Endothelial cell of umbilical vein (primary cell): ENCODE measurements at regions not wholly inside any gene's neighbourhood (a gene's known extent, or its start where the extent isn't known, plus 50 kb on each side); places are given as distances from the start of the nearest gene placed in this dataset.

Source experiments
- BruUV-seq: library from RNA; stranded (reverse); fragments of 400-500 nt; replicated peaks from 2 replicates; lab custom pipeline; 2021; lab: Mats Ljungman, UMichigan
- CTCF ChIA-PET: fragments of 300-600, 350-600 bp; sonication (Branson Sonifier 250); formaldehyde crosslinking; loops from one replicate; lab custom pipeline; 2021; ENCODE audit warnings: antibody characterized with exemption, inconsistent platforms; lab: Charles Lee
- POLR2A ChIA-PET: fragments of 300-600, 350-600 bp; sonication (Branson Sonifier 250); formaldehyde crosslinking; loops from one replicate; lab custom pipeline; 2021; ENCODE audit warnings: antibody characterized with exemption, inconsistent platforms; lab: Charles Lee
- DNase-seq: peaks from one replicate; pipeline ENCODE4 v3.0.0-alpha.2; 2011; ENCODE audit warnings: low read depth, low spot score
- FAIRE-seq: peaks from 2 replicates; lab custom pipeline; 2011; peaks lifted over from hg19 to GRCh38; lab: Jason Lieb, UNC
- H2AFZ ChIP-seq: 2 replicates; pipeline ENCODE4 v1.6.0; 2012; ENCODE audit warnings: low read depth, low read length, control low read depth, inconsistent platforms
- H3K27ac ChIP-seq: 2 replicates; pipeline ENCODE4 v1.5.1; 2011; ENCODE audit warnings: low read depth, mild to moderate bottlenecking, control low read depth, low read length, moderate library complexity; ENCODE audit not compliant: insufficient read depth
- H3K27me3 ChIP-seq, 2 experiments: 2 replicates each; pipeline versions ENCODE4 v1.6.0 to v1.6.1; 2011; ENCODE audit warnings: low read length in 2 of 2, mixed read lengths in 1 of 2; ENCODE audit not compliant: control insufficient read depth in 2 of 2, insufficient read depth in 2 of 2
- H3K36me3 ChIP-seq, 2 experiments: 2 replicates in 1 of 2; 3 replicates in 1 of 2; pipeline ENCODE4 v1.5.1; 2011; ENCODE audit warnings: low read length in 2 of 2, mild to moderate bottlenecking in 1 of 2, moderate library complexity in 1 of 2; ENCODE audit not compliant: control insufficient read depth in 2 of 2, insufficient read depth in 2 of 2; ENCODE audit errors: extremely low read depth in 1 of 2
- H3K4me1 ChIP-seq: 3 replicates; pipeline ENCODE4 v1.5.1; 2011; ENCODE audit warnings: mild to moderate bottlenecking, low read length; ENCODE audit not compliant: control insufficient read depth, insufficient read depth; ENCODE audit errors: extremely low read depth
- H3K4me2 ChIP-seq: 2 replicates; pipeline ENCODE4 v1.6.1; 2011; ENCODE audit warnings: low read length, control low read depth, mixed read lengths; ENCODE audit not compliant: insufficient read depth
- H3K4me3 ChIP-seq, 3 experiments: fragments of 200-600 bp in 1 of 3; sonication (generic), shearing (Covaris generic) in 1 of 3; replicated peaks in 1 of 3; 2 replicates each; pipeline ENCODE4 v1.5.1; 2011 to 2016; ENCODE audit warnings: control low read depth in 3 of 3, low read length in 3 of 3, mild to moderate bottlenecking in 2 of 3, inconsistent platforms in 1 of 3, low read depth in 1 of 3, moderate library complexity in 1 of 3; ENCODE audit not compliant: insufficient read depth in 1 of 3
- H3K79me2 ChIP-seq: 2 replicates; pipeline ENCODE4 v1.6.0; 2012; ENCODE audit warnings: low read length, inconsistent platforms; ENCODE audit not compliant: control insufficient read depth, insufficient read depth
- H3K9ac ChIP-seq: replicated peaks from 2 replicates; pipeline ENCODE3; 2011; ENCODE audit warnings: low read length, control low read depth; ENCODE audit not compliant: insufficient read depth; ENCODE audit errors: extremely low read depth
- H3K9me1 ChIP-seq: replicated peaks from 3 replicates; pipeline ENCODE4 v1.6.0; 2011; ENCODE audit warnings: mild to moderate bottlenecking, low read length; ENCODE audit not compliant: control insufficient read depth, insufficient read depth; ENCODE audit errors: extremely low read depth
- H3K9me3 ChIP-seq: replicated peaks from 2 replicates; pipeline ENCODE4 v1.5.1; 2012; ENCODE audit warnings: low read length, inconsistent platforms; ENCODE audit not compliant: control insufficient read depth, insufficient read depth
- H4K20me1 ChIP-seq: replicated peaks from 2 replicates; pipeline ENCODE3; 2011; ENCODE audit warnings: mild to moderate bottlenecking, low read length; ENCODE audit not compliant: control insufficient read depth, insufficient read depth; ENCODE audit errors: extremely low read depth
- EZH2 ChIP-seq: IDR thresholded peaks from 2 replicates; pipeline ENCODE4 v1.6.1; 2012; ENCODE audit warnings: borderline replicate concordance, low read depth, mild to moderate bottlenecking, moderate library complexity, low read length, inconsistent platforms; ENCODE audit not compliant: severe bottlenecking
- FOS ChIP-seq: IDR thresholded peaks from 2 replicates; pipeline ENCODE4 v1.6.1; 2011; ENCODE audit warnings: mild to moderate bottlenecking, low read length, moderate library complexity, borderline replicate concordance; ENCODE audit not compliant: insufficient read depth
- GATA2 ChIP-seq: IDR thresholded peaks from 2 replicates; pipeline ENCODE4 v1.7.0; 2011; ENCODE audit warnings: low read depth, mild to moderate bottlenecking, moderate library complexity, mixed read lengths, low read length; ENCODE audit not compliant: insufficient read length, insufficient read depth
- JUN ChIP-seq: IDR thresholded peaks from 2 replicates; pipeline ENCODE4 v1.6.1; 2011; ENCODE audit warnings: borderline replicate concordance, low read depth; ENCODE audit not compliant: insufficient read length, insufficient read depth
- MYC ChIP-seq: IDR thresholded peaks from one replicate; pipeline ENCODE4 v1.6.1; 2011; ENCODE audit warnings: mild to moderate bottlenecking, low read depth, low read length
- POLR2A ChIP-seq: IDR thresholded peaks from 2 replicates; pipeline ENCODE4 v1.6.1; 2012; ENCODE audit warnings: low read depth, mild to moderate bottlenecking, control low read depth, low read length
- POLR2AphosphoS5 ChIP-seq: IDR thresholded peaks from 2 replicates; pipeline ENCODE4 v1.6.1; 2012; ENCODE audit warnings: low read depth, mild to moderate bottlenecking, control low read depth, low read length, moderate library complexity; ENCODE audit not compliant: insufficient read depth
- dilution Hi-C: fragments of 300-500 bp; cut with MboI; formaldehyde crosslinking; loops from one replicate; pipeline ENCODE4 v1.15.0; 2019; ENCODE audit warnings: low sequenced_read_pairs; ENCODE audit not compliant: extremely low pct_ligation_motif_present
- intact Hi-C: fragments of 100-400 bp; cut with micrococcal nuclease; formaldehyde crosslinking; loops from one replicate; pipeline ENCODE4 v1.10.0; 2022
- TF ChIP-seq, protein P1 (sequence below), 2 donors: IDR thresholded peaks; 1 replicate in 1 of 2; 2 replicates in 1 of 2; pipeline ENCODE4 v1.5.1; 2011; ENCODE audit warnings: low read length in 2 of 2, mild to moderate bottlenecking in 2 of 2, moderate library complexity in 2 of 2, control low read depth in 1 of 2, inconsistent platforms in 1 of 2, low read depth in 1 of 2; ENCODE audit not compliant: insufficient read depth in 1 of 2; ENCODE audit errors: extremely low read depth in 1 of 2
- TF ChIP-seq, protein P2 (sequence below): IDR thresholded peaks from 2 replicates; pipeline ENCODE4 v1.6.1; 2011; ENCODE audit not compliant: insufficient read depth, insufficient read length

DNA sequence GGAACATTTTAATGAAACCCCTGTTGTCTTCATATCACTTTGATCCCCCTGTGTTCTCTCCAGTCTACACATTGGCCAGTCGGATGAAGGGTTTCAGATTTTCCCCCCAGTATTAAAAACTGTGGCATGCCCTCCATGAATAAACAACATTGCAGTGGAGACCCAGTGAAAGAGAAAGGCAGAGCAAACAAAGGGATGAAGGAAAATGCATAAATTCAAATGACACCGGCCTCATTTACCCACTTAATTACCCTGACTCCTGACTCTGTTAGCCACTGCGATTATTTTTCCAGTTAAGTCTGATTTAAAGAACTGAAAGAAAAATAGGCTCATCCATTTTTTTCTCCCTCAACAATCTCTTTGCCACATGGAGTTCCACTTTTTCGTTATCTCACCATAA, 569.2 kb downstream of the TFAP2B start:
- POLR2A ChIA-PET = no interaction called here

DNA sequence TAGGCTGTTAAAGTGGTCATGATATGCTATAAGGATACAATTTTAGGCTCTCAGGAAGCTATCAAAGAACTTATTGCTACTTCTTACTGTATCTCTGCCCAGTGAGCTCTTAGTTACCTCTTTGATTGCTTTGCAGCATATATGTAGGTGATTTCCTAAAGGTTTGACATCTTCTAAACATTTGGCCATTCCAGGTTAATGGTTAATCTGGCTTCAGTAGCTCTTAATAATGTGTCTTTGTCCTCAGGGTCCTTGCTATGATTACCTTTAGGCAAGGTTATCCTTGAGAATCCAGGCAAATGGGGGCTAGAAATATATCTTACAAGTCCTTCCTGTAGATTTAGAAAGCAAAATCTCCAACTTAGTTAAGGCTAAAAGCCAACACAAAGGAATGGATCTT, 575.4 kb downstream of the TFAP2B start:
- H3K4me1 ChIP-seq = no peaks in the 10 kb centered on the region
- no peaks in the 10 kb centered on the region for H3K9me1 ChIP-seq
- DNase-seq (no peak), FAIRE-seq (no peak)
- no peaks in the 10 kb centered on the region for H3K9me3 ChIP-seq
- no peak overlapping the region for H3K27ac ChIP-seq
- H4K20me1 ChIP-seq = no peaks in the 10 kb centered on the region
- H3K27me3 ChIP-seq = no peaks in the 10 kb centered on the region
- H3K4me2 ChIP-seq = no peak overlapping the region
- POLR2A ChIA-PET = no interaction called here
- H3K4me3 ChIP-seq = no peak overlapping the region
- CTCF ChIA-PET = no interaction called here
- intact Hi-C loops = no loop called here
- H3K9ac ChIP-seq = no peak overlapping the region
- H3K36me3 ChIP-seq = no peaks in the 10 kb centered on the region
- TF ChIP-seq, protein P1, sequence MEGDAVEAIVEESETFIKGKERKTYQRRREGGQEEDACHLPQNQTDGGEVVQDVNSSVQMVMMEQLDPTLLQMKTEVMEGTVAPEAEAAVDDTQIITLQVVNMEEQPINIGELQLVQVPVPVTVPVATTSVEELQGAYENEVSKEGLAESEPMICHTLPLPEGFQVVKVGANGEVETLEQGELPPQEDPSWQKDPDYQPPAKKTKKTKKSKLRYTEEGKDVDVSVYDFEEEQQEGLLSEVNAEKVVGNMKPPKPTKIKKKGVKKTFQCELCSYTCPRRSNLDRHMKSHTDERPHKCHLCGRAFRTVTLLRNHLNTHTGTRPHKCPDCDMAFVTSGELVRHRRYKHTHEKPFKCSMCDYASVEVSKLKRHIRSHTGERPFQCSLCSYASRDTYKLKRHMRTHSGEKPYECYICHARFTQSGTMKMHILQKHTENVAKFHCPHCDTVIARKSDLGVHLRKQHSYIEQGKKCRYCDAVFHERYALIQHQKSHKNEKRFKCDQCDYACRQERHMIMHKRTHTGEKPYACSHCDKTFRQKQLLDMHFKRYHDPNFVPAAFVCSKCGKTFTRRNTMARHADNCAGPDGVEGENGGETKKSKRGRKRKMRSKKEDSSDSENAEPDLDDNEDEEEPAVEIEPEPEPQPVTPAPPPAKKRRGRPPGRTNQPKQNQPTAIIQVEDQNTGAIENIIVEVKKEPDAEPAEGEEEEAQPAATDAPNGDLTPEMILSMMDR (IDR thresholded peaks at IDR 0.05; ENCODE audit: extremely low read depth in 1 of 2, insufficient read depth in 1 of 2, low read depth in 1 of 2, low read length in 2 of 2) = no peak
- no peak for TF ChIP-seq GATA2
- TF ChIP-seq JUN = no peak
- TF ChIP-seq POLR2AphosphoS5 = no peak
- TF ChIP-seq, protein P2, sequence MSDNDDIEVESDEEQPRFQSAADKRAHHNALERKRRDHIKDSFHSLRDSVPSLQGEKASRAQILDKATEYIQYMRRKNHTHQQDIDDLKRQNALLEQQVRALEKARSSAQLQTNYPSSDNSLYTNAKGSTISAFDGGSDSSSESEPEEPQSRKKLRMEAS = no peak
- TF ChIP-seq POLR2A = no peak
- no peak for TF ChIP-seq EZH2
- no peak for TF ChIP-seq FOS
- no peak for TF ChIP-seq MYC
- dilution Hi-C loops = no loop called here
- no peaks in the 10 kb centered on the region for H3K79me2 ChIP-seq
- no TSS peak for BruUV-seq
- no peak overlapping the region for H2AFZ ChIP-seq

More for the DNA sequence above, 569.2 kb downstream of the TFAP2B start:
- H3K4me1 ChIP-seq = no peaks in the 10 kb centered on the region
- no peaks in the 10 kb centered on the region for H3K79me2 ChIP-seq
- no peak overlapping the region for H3K27ac ChIP-seq
- no peaks in the 10 kb centered on the region for H3K9me1 ChIP-seq
- CTCF ChIA-PET = no interaction called here
- intact Hi-C loops (no loop called here), dilution Hi-C loops (no loop called here)
- no peaks in the 10 kb centered on the region for H4K20me1 ChIP-seq
- DNase-seq = no peak
- H3K36me3 ChIP-seq = no peaks in the 10 kb centered on the region
- H2AFZ ChIP-seq = no peak overlapping the region
- no peak overlapping the region for H3K4me3 ChIP-seq
- no peak overlapping the region for H3K9ac ChIP-seq
- H3K27me3 ChIP-seq = no peaks in the 10 kb centered on the region
- peaks cover 4% of the 10 kb centered on the region for H3K9me3 ChIP-seq
- BruUV-seq = no TSS peak
- no peak for FAIRE-seq
- TF ChIP-seq POLR2A (no peak), EZH2 (no peak), POLR2AphosphoS5 (no peak)
- TF ChIP-seq, protein P2 = no peak
- TF ChIP-seq, protein P1 (IDR thresholded peaks at IDR 0.05; ENCODE audit: extremely low read depth in 1 of 2, insufficient read depth in 1 of 2, low read depth in 1 of 2, low read length in 2 of 2) = no peak
- no peak overlapping the region for H3K4me2 ChIP-seq
